ENCODE measurements at regions not wholly inside any gene's neighbourhood (a gene's known extent, or its start where the extent isn't known, plus 50 kb on each side); places are given as distances from the start of the nearest gene placed in this dataset.
A peak's percentile ranks its signal among the peaks of the same experiment; 100 is the strongest.
"Not testable (repeated sequence)": the region's sequence is repeated elsewhere in the genome, so short reads cannot be mapped to it uniquely, and the experiment has no call there.

DNA sequence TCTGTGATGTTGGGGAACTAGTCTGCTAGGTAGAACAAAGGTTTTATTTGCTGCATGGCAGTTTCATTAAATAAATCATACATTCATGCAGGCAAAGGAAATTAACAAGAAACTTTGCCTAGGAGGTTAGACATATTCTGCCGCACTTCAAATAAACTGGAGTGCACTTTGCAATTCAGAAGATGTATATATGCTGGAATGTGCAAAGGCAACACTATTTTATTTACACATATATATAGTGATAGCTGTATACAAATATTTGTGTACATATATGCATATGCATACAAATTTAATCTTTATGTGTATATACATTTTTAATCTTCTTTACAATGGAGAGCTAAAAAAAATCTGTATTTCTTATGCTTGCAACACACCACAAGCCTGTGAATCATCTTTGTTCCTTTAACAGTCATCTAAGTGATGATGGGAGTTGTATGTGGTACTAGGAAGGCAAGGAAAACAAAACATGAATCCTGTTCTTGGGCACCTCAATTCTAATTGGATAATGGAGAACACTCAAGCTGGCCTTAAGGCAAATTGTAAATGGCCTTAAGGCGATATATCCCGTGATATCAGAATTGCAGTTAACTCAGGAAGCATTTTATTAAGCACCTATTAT lies 605.8 kb upstream of the CAMK1G start:
- in situ Hi-C loops (cut with HindIII; ENCODE audit: low sequenced_read_pairs), result no loop called here
- H3K4me3 ChIP-seq (ENCODE audit: low read depth, low read length), result no peak overlapping the region
- DNase-seq (ENCODE audit: low read depth), result no peak
- TF ChIP-seq, protein P1, sequence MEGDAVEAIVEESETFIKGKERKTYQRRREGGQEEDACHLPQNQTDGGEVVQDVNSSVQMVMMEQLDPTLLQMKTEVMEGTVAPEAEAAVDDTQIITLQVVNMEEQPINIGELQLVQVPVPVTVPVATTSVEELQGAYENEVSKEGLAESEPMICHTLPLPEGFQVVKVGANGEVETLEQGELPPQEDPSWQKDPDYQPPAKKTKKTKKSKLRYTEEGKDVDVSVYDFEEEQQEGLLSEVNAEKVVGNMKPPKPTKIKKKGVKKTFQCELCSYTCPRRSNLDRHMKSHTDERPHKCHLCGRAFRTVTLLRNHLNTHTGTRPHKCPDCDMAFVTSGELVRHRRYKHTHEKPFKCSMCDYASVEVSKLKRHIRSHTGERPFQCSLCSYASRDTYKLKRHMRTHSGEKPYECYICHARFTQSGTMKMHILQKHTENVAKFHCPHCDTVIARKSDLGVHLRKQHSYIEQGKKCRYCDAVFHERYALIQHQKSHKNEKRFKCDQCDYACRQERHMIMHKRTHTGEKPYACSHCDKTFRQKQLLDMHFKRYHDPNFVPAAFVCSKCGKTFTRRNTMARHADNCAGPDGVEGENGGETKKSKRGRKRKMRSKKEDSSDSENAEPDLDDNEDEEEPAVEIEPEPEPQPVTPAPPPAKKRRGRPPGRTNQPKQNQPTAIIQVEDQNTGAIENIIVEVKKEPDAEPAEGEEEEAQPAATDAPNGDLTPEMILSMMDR (IDR thresholded peaks at IDR 0.05; ENCODE audit: low read depth, low read length, missing control alignments), result no peak

DNA sequence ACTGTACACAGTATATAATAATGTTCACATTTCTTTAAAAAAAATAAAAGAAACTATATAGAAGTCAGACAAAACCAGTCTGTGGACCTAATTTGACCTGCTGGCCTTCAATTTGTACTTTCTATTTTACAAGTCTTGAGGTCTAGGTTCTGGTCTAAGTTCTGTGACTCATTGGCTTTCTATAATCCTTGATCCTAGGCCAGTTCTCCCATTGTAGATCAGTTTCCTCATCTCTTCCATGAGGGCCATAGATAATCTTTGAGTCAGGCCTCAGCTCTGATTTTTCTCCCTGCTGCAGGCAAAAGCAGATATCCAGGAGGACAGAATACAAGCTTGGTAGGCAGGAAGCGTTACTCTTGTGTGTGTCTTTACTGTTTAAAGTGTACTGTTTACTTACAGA lies 603.7 kb upstream of the CAMK1G start:
- no peak overlapping the region for H3K4me3 ChIP-seq (ENCODE audit: low read depth, low read length)
- in situ Hi-C loops (cut with HindIII; ENCODE audit: low sequenced_read_pairs), result no loop called here
- TF ChIP-seq, protein P1 (IDR thresholded peaks at IDR 0.05; ENCODE audit: low read depth, low read length, missing control alignments), result no peak
- no peak for DNase-seq (ENCODE audit: low read depth)

DNA sequence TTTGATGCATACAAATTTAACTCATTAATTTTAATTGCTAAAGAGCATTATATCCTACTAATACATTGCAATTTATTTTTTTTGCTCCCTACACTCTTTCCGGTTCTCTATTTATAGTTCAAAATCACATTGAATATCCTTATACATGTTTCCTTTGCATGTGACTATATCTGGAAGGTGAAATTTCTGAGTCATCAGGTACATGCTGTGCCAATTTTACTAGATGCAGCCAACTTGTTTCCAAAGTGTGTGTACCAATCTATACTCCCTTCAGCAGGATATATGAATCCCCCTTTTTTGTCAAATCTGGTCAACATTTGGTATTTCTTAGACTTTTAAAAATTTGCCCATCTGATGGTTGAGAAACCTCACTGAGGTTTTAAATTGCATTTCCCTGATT lies 602.9 kb upstream of the CAMK1G start:
- in situ Hi-C loops (cut with HindIII; ENCODE audit: low sequenced_read_pairs), result no loop called here
- no peak for DNase-seq (ENCODE audit: low read depth)
- TF ChIP-seq, protein P1 (IDR thresholded peaks at IDR 0.05; ENCODE audit: low read depth, low read length, missing control alignments), result no peak
- no peak overlapping the region for H3K4me3 ChIP-seq (ENCODE audit: low read depth, low read length)

DNA sequence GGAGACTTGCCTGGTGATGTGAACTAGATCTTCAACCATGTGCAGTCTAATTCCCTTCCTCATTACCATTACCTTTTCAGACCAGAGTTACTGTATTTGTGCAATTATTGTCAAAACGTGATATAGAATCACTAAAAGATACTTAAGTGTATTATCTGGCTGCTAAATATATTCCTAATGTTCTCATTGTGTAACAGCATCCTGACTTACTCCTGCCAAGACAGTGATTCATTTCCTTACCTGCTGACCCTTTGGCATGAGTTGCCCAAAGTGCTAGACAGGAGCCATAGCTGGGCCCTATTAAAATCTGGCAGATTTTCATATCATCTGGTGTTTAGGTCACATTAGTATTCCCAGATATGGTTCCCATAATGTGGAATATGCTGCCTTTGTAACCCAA lies 598.3 kb upstream of the CAMK1G start:
- TF ChIP-seq, protein P1 (IDR thresholded peaks at IDR 0.05; ENCODE audit: low read depth, low read length, missing control alignments), result no peak
- no peak for DNase-seq (ENCODE audit: low read depth)
- H3K4me3 ChIP-seq (ENCODE audit: low read depth, low read length), result no peak overlapping the region
- in situ Hi-C loops (cut with HindIII; ENCODE audit: low sequenced_read_pairs), result no loop called here

DNA sequence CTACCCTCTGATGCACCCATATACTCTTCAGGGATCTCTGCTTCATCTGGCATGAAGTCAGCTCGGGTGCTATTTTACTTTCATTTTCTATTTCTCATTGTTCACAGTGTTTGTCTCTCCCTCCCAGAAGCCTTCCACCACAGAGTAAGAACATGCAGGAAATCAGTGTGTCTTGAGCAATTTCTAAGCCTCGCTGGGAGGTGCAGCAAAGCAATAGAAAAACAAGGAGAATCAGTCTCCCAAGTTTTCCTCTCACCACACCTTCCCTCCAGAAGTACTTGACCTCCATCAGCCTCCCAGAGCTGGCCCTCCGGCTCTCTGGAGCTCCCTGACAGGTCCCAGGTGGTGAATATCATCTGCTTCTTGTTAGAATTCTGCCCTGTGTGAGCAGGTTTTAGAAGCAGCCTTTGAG lies 594.7 kb upstream of the CAMK1G start:
- H3K4me3 ChIP-seq (ENCODE audit: low read depth, low read length), result no peak overlapping the region
- in situ Hi-C loops (cut with HindIII; ENCODE audit: low sequenced_read_pairs), result no loop called here
- TF ChIP-seq, protein P1 (IDR thresholded peaks at IDR 0.05; ENCODE audit: low read depth, low read length, missing control alignments), result no peak
- peak; percentile 42 for DNase-seq (ENCODE audit: low read depth)

DNA sequence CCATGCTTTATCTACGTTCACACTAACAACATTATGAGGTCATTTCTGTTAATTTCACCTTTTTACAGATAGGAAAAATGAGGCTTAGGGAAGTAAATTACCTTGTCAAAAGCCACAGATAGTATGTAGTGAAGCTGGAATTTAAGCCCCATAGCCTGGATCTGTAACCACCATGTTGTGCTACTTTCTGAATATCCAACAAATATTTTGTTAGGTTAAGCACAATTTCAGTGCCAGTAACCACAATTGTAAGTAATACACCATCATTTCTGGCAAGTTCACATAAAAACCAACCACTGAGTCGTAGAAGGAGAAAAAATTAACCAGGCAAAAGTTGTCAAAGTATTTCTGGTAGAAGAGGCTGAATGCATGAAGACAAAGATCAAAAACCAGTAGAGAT lies 593.1 kb upstream of the CAMK1G start:
- TF ChIP-seq, protein P1 (IDR thresholded peaks at IDR 0.05; ENCODE audit: low read depth, low read length, missing control alignments), result no peak
- DNase-seq (ENCODE audit: low read depth), result peak; percentile 83
- in situ Hi-C loops (cut with HindIII; ENCODE audit: low sequenced_read_pairs), result no loop called here
- H3K4me3 ChIP-seq (ENCODE audit: low read depth, low read length), result no peak overlapping the region

DNA sequence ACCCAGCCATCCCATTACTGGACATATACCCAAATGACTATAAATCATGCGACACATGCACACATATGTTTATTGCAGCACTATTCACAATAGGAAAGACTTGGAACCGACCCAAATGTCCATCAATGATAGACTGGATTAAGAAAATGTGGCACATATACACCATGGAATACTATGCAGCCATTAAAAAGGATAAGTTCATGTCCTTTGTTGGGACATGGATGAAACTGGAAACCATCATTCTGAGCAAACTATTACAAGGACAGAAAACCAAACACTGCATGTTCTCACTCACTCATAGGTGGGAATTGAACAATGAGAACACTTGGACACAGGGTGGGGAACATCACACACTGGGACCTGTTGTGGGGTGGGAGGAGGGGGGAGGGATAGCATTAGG lies 586.5 kb upstream of the CAMK1G start:
- H3K4me3 ChIP-seq (ENCODE audit: low read depth, low read length); in situ Hi-C loops (cut with HindIII; ENCODE audit: low sequenced_read_pairs): not testable (repeated sequence)

More for the DNA sequence above, 586.5 kb upstream of the CAMK1G start:
- not testable (repeated sequence) for DNase-seq (ENCODE audit: low read depth)

Measured in astrocyte of the cerebellum (primary cell).